Posterior vena cava (tissue), 2 donors: ENCODE measurements at regions not wholly inside any gene's neighbourhood (a gene's known extent, or its start where the extent isn't known, plus 50 kb on each side); places are given as distances from the start of the nearest gene placed in this dataset.
"Not testable (repeated sequence)": the region's sequence is repeated elsewhere in the genome, so short reads cannot be mapped to it uniquely, and the experiment has no call there.

Experiments used
- DNase-seq: peaks from one replicate; pipeline ENCODE4 v3.0.0-alpha.2; 2020; ENCODE audit warnings: low spot score
- intact Hi-C, 2 donors: fragments of 100-400 bp; cut with DNase I; formaldehyde crosslinking; loops; one replicate each; pipeline versions ENCODE4 v1.14.1 to v1.14.2; 2022 to 2023
- donor health status: DM: yes; HTN: yes; CAD: no.
- donor health status: DM: yes; HTN: yes; CAD: no.

GRCh38 chr4:19259920-19260319, 991.8 kb upstream of the SLIT2 start:
- no peak for DNase-seq
- intact Hi-C loops, result no loop called here

GRCh38 chr4:19256823-19257222, 994.9 kb upstream of the SLIT2 start:
- DNase-seq, result no peak
- intact Hi-C loops, result no loop called here

- intact Hi-C loops, result no loop called here
- DNase-seq, result no peak
These were observed 997.2 kb upstream of the SLIT2 start for GRCh38 chr4:19254486-19254885.

- DNase-seq, result no peak
- intact Hi-C loops, result no loop called here
These were observed 1003.7 kb upstream of the SLIT2 start for GRCh38 chr4:19248023-19248422.

GRCh38 chr4:19241895-19242294, 1009.8 kb upstream of the SLIT2 start:
- intact Hi-C loops, result no loop called here
- no peak for DNase-seq

GRCh38 chr4:19239565-19239964, 1012.1 kb upstream of the SLIT2 start:
- DNase-seq, result no peak
- intact Hi-C loops, result no loop called here

- no peak for DNase-seq
- intact Hi-C loops, result no loop called here
These were observed 1015.2 kb upstream of the SLIT2 start for GRCh38 chr4:19236473-19236872.

- intact Hi-C loops, result no loop called here
These were observed 1020.7 kb upstream of the SLIT2 start for GRCh38 chr4:19230906-19231545.

GRCh38 chr4:19227701-19228100, 1024.0 kb upstream of the SLIT2 start:
- DNase-seq, result no peak
- intact Hi-C loops, result no loop called here

More at GRCh38 chr4:19230906-19231545, 1020.7 kb upstream of the SLIT2 start:
- DNase-seq, result no peak

GRCh38 chr4:19224820-19225219, 1026.9 kb upstream of the SLIT2 start:
- DNase-seq, result no peak
- intact Hi-C loops, result loop anchor here in 1 of 2 donors (5.0 kb wide), 1 partner anchor 522 kb away; no protein-coding TSS in a partner anchor

- intact Hi-C loops, result no loop called here
- no peak for DNase-seq
These were observed 1035.2 kb upstream of the SLIT2 start for GRCh38 chr4:19216476-19216875.

- no peak for DNase-seq
- intact Hi-C loops, result no loop called here
These were observed 1037.0 kb upstream of the SLIT2 start for GRCh38 chr4:19214591-19215186.

- no peak for DNase-seq
- intact Hi-C loops, result no loop called here
These were observed 1038.3 kb upstream of the SLIT2 start for GRCh38 chr4:19213388-19213787.

GRCh38 chr4:19205853-19206252, 1045.9 kb upstream of the SLIT2 start:
- intact Hi-C loops, result no loop called here
- DNase-seq, result no peak

- intact Hi-C loops, result not testable (repeated sequence)
These were observed 1053.9 kb upstream of the SLIT2 start for GRCh38 chr4:19197838-19198237.

GRCh38 chr4:19195696-19196095, 1056.0 kb upstream of the SLIT2 start:
- DNase-seq, result no peak
- intact Hi-C loops, result no loop called here

More at GRCh38 chr4:19197838-19198237, 1053.9 kb upstream of the SLIT2 start:
- DNase-seq, result peak; percentile 43

- intact Hi-C loops, result no loop called here
- no peak for DNase-seq
These were observed 1057.0 kb upstream of the SLIT2 start for GRCh38 chr4:19194672-19195071.

GRCh38 chr4:19193274-19193981, 1058.3 kb upstream of the SLIT2 start:
- intact Hi-C loops, result no loop called here
- DNase-seq, result no peak

- intact Hi-C loops, result no loop called here
- DNase-seq, result no peak
These were observed 1059.6 kb upstream of the SLIT2 start for GRCh38 chr4:19191979-19192650.

- DNase-seq, result no peak
- intact Hi-C loops, result no loop called here
These were observed 1064.0 kb upstream of the SLIT2 start for GRCh38 chr4:19187691-19188090.
